Muscle of back (tissue), 3 donors: ENCODE measurements at regions not wholly inside any gene's neighbourhood (a gene's known extent, or its start where the extent isn't known, plus 50 kb on each side); places are given as distances from the start of the nearest gene placed in this dataset.

Experiments
- DNase-seq, 3 donors: peaks; one replicate each; pipeline versions ENCODE4 v3.0.0 to v3.0.0-alpha.2; 2013

- no peak for DNase-seq
These were observed 715.6 kb upstream of the FLRT2 start for GRCh38 chr14:84814391-84814790.

DNA sequence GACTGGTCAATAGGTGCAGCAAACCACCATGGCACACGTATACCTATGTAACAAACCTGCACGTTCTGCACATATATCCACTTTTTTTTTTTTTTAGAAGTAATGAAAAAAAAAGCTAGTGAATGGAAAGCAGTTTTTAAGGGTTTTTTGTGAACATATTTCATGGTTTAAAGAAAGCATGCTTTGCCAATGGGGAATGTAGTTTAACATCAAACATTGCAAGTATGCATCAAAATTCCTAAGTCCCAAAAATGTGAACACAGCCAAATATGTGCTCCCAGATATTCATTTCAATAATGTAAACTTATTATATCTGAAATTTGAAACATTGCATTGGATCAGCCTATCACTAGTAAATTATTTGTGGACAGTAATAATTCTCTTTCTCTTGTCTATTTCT, 710.4 kb upstream of the FLRT2 start:
- DNase-seq, result no peak

DNA sequence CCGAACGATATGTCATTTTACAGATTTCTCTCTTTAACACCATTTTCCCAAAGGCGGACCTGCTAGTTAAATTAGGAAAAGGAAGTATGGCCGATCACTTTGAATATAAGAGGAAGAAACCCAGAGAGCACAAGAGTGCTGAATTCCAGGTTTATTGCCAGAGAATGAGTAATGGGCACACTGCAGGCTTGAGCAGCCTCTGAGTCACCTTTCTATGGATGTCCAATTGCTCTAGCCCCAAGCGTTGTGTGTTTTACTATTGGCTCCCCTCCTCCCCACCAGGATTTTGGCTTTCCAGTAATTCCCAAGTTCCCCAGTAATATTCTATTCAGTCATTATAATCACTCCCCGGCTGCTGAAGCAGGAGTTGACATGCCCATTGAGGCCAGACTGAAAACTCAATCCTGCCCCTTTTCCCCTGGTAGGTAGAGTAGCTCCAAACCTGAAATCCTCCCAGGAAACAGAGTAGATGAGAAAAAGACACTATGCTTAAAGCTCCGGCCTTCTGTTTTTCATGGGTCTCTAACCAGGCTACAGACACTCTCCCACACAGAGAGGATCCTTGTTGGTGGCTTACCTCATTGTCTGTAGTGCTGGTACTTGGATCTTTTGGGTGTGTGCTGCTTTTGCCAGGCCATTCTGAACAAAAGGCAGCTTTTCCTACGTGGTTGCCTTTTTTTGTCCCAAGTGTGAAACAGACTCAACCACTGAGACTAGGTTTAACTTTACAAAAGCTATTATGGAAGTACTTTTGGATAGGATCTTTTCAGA, 704.3 kb upstream of the FLRT2 start:
- peak in 1 of 3 donors; percentile 9 for DNase-seq

GRCh38 chr14:84826294-84826693, 703.6 kb upstream of the FLRT2 start:
- DNase-seq, result no peak

- no peak for DNase-seq
These were observed 679.3 kb upstream of the FLRT2 start for GRCh38 chr14:84850595-84850994.

DNA sequence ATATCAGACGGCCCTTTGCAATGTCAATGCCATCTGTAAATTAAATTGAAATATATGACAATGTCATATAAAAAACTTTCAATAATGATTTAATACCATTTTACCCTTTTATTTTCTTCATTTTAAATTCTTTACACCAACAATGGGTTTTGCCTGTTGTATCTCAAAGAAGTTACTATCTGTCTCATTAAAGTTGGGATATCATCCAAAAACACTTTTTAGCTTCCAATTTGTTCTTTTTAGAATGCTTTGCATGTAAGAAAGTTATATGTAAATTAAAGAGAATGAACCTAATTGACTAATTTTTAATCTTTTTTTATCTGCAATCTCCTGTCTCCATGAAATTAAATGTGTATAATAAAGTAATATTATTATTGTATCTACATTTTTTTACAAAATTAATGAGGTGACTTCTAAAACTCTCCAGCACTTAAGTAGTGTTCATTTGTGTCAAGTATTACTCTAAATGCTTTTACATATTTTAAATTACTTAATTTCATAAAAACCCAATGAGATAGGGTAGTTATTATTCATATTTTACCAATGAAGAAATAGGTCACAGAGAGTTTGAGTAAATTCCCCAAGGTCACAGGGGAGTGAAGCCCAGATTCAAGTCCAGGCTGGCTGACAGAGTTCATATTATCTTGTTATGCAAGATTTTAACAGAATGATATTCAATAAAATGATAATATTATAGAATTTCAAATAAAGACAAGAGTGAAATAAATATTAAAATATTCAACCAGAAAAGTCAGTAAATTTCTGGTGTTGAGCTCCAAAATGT, 673.0 kb upstream of the FLRT2 start:
- DNase-seq, result peak; percentile 28 to 75 (median 51)

DNA sequence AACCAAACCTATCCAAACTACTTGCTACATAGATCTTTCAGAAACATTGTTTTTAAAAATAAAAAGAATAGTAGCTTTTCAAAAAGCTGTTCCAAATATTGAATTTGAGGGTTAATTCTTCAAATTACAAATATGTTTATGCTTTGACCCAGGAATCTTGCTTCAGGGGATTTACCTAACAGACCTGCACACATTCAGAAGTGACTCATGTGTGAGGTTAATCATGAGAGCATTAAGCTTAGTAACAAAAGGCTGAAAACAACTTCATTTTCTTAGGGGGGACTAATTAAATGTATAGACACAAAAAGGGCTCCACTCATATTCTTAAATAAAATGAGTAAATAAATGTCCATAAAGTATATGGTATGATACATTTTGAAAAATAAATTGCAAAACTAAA, 672.4 kb upstream of the FLRT2 start:
- no peak for DNase-seq

GRCh38 chr14:84859116-84859515, 670.8 kb upstream of the FLRT2 start:
- DNase-seq, result no peak

DNA sequence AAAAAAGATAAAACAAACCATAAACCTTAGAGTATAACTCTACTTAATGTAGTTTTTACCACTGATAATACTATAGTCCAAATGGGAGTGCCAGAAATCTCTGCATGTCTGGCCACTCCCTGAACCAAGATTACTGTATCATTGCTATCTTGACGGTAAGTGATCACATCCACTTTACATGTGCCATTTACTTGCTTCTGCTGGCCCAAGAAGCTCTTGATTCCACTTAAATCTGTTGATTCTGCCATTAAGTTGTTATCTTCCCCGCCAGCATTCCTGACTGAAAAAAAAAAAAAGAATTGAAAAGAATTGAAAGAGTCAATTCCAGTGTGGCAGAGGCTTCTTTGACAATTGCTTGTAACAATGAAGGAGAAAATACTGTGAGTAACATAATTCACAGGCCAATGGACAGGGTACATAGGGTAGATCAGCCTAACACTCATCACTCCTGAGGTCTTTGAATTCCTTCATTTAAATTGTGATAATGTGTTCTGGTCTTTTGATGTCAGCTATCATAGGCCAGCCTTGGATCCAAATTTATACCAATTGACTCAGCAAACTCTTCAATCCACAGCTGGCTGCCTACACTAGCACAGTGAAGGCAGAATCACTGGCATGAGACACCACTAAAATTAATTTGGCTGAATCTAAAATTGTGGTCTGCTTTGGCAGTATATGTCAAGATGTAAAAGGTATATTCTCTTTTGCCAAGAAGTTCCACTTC, 665.2 kb upstream of the FLRT2 start:
- no peak for DNase-seq

- DNase-seq, result no peak
These were observed 658.2 kb upstream of the FLRT2 start for GRCh38 chr14:84871734-84872133.

GRCh38 chr14:84874436-84874835, 655.5 kb upstream of the FLRT2 start:
- no peak for DNase-seq

GRCh38 chr14:84877061-84877460, 652.9 kb upstream of the FLRT2 start:
- DNase-seq, result no peak

GRCh38 chr14:84882830-84883229, 647.1 kb upstream of the FLRT2 start:
- DNase-seq, result no peak

DNA sequence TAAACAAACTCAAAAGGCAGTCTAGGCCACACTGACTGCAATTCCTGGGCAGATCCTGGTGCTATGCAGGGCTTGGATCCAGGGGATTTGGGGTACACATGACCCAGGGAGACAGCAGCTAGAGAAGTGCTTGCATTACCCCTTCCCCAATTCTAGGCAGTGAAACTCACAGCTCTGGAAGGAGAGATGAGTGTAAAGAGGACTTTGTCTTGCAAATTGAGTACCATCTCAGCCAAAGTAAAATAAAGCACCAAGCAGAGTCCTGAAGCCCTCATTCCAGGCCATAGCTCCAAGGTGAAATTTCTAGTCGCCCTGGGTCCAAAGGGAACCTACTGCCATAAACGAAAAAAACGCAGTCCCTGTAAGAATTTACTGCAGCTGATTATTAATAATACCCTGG, 644.9 kb upstream of the FLRT2 start:
- no peak for DNase-seq

GRCh38 chr14:84891404-84891803, 638.5 kb upstream of the FLRT2 start:
- no peak for DNase-seq

DNA sequence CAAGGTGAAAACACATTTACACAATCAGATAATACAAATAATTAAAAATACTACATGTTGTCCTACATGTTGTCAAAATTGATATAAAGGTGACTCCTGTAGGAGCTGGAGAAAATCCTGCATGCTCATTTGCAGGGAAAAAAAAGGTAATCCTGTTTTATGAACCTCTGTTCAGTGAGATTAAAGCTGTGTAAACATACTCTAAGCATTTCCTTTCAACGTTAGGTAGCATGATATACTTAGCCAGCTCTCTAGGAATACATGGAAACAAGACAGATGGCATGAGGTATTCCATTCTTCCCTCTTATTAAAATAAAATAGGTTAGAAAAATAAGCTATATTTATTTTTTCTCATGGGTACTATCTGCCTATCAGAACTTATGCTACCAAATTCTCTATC, 635.7 kb upstream of the FLRT2 start:
- DNase-seq, result no peak

DNA sequence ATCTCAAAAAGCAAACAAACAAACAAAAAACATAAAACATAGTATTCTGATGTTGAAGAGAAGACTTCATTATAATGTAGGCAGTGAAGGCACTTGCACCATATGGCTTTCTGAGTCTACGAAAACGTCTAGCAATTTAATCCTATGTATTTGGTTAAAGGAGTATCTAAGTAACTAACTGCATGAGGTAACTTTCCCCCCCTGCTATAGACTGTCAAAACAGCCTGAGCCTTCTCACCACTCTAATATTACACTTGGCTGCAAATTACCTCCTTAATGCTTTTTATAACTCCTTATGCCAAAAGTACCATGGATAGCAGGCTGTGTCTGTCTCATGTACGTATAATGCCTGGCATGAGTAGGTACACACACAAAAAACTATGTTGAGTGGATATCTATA, 607.6 kb upstream of the FLRT2 start:
- DNase-seq, result no peak

- no peak for DNase-seq
These were observed 603.3 kb upstream of the FLRT2 start for GRCh38 chr14:84926656-84927055.

DNA sequence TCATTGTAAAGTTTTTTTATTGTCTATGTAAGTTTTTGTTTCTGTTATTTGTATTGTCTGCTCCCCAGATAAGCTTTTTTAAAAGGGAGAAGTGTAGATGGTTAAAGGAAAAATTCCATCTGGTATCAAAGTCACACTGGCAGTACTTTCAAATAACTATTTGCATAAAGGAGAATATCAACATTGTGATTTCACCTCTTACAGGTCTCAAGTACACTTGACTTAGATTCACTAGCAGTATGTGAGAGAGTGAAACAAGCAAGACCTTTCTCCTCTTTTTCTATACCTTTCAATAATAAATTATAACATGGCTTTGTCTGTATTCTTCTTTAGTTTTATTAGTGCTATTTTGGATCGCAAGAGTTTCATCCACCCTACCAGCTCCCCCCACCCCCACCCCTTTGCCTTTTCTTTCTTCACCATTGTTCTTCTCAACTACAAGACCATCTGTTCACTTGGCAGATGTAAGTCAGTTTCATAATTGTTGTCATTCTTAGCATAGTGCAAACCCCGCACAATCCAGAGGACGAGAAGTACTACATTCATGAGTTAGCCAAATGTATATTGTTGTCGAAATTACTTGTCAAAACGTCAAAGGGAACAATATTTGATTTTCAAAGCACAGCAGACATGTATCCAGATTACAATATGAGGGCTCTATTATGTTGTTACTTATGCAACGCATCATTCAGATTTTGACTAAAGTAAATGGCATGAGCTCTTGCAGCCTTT, 602.7 kb upstream of the FLRT2 start:
- DNase-seq, result peak; percentile 3 to 53 (median 10)

DNA sequence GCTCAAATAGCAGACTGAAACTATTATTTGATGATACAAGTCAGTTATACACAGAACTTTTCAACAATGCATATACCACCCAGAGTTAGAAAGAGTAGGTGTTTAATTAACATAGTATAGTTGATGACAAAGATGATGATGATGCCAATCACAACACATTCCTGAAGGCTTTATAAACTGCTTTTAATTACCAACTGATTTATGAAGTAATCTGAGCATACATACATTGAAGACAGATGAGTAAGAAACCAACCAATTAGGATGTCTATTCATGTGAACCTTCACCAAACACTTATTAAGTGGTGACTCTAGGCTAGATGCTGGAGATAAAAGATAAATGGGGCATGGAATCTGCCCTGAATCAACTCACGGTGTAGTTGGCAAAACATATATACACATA, 600.9 kb upstream of the FLRT2 start:
- peak in 1 of 3 donors; percentile 5 for DNase-seq

GRCh38 chr14:84929834-84930233, 600.1 kb upstream of the FLRT2 start:
- no peak for DNase-seq

GRCh38 chr14:84937016-84937415, 592.9 kb upstream of the FLRT2 start:
- no peak for DNase-seq
